DMS53 treated with DMSO at 0.1 percent for 48 hours (cell line): ENCODE measurements at regions not wholly inside any gene's neighbourhood (a gene's known extent, or its start where the extent isn't known, plus 50 kb on each side); places are given as distances from the start of the nearest gene placed in this dataset.

Source experiments
- DNase-seq: peaks from one replicate; lab custom pipeline; 2025; ENCODE audit not compliant: unreplicated experiment; lab: John Stamatoyannopoulos, UW

GRCh38 chr7:155962191-155962967 is 150.1 kb upstream of the SHH start:
- DNase-seq = no peak

- DNase-seq = no peak
Observed at GRCh38 chr7:155961241-155962190, 149.3 kb upstream of the SHH start.

GRCh38 chr7:155959894-155960293 is 147.6 kb upstream of the SHH start:
- no peak for DNase-seq

GRCh38 chr7:155956977-155957376 is 144.7 kb upstream of the SHH start:
- DNase-seq = no peak

- no peak for DNase-seq
Observed at GRCh38 chr7:155955367-155955635, 143.0 kb upstream of the SHH start.

GRCh38 chr7:155954550-155955366 is 142.5 kb upstream of the SHH start:
- DNase-seq = no peak

GRCh38 chr7:155953781-155954549 is 141.7 kb upstream of the SHH start:
- no peak for DNase-seq

- no peak for DNase-seq
Observed at GRCh38 chr7:155953501-155953778, 141.2 kb upstream of the SHH start.

- no peak for DNase-seq
Observed at GRCh38 chr7:155951554-155952158, 139.4 kb upstream of the SHH start.

- no peak for DNase-seq
Observed at GRCh38 chr7:155950898-155951553, 138.8 kb upstream of the SHH start.

GRCh38 chr7:155948845-155949244 is 136.6 kb upstream of the SHH start:
- no peak for DNase-seq

- DNase-seq = no peak
Observed at GRCh38 chr7:155948423-155948822, 136.2 kb upstream of the SHH start.

GRCh38 chr7:155947051-155947450 is 134.8 kb upstream of the SHH start:
- DNase-seq = no peak

- no peak for DNase-seq
Observed at GRCh38 chr7:155945670-155946325, 133.5 kb upstream of the SHH start.

- DNase-seq = no peak
Observed at GRCh38 chr7:155944901-155945300, 132.6 kb upstream of the SHH start.

- no peak for DNase-seq
Observed at GRCh38 chr7:155943251-155943899, 131.1 kb upstream of the SHH start.

GRCh38 chr7:155942226-155942950 is 130.1 kb upstream of the SHH start:
- DNase-seq = no peak

GRCh38 chr7:155941688-155942087 is 129.4 kb upstream of the SHH start:
- DNase-seq = no peak
